Panc1 (cell line): ENCODE measurements at regions not wholly inside any gene's neighbourhood (a gene's known extent, or its start where the extent isn't known, plus 50 kb on each side); places are given as distances from the start of the nearest gene placed in this dataset.

ENCODE experiments used
- CTCF ChIP-seq: fragments of 450-650 bp; IDR thresholded peaks from 2 replicates; pipeline ENCODE4 v1.5.1; 2017; ENCODE audit warnings: mild to moderate bottlenecking
- POLR2AphosphoS5 ChIP-seq: IDR thresholded peaks from 2 replicates; pipeline ENCODE4 v1.6.1; 2012; ENCODE audit warnings: mild to moderate bottlenecking, low read depth, low read length, moderate library complexity
- REST ChIP-seq, 2 experiments: IDR thresholded peaks; 2 replicates each; pipeline ENCODE4 v1.6.1; 2011 to 2012; ENCODE audit warnings: low read depth in 2 of 2, control low read depth in 1 of 2, low read length in 1 of 2, mild to moderate bottlenecking in 1 of 2, moderate library complexity in 1 of 2; ENCODE audit not compliant: insufficient read depth in 1 of 2
- SIN3A ChIP-seq: IDR thresholded peaks from 2 replicates; pipeline ENCODE4 v1.6.1; 2012; ENCODE audit warnings: low read depth, mild to moderate bottlenecking, low read length, moderate library complexity, borderline replicate concordance; ENCODE audit not compliant: insufficient read depth
- TCF7L2 ChIP-seq: IDR thresholded peaks from 2 replicates; pipeline ENCODE4 v1.6.1; 2011; ENCODE audit warnings: mild to moderate bottlenecking, low read depth, low read length, inconsistent platforms

- no peak for TF ChIP-seq CTCF
- TF ChIP-seq TCF7L2 = no peak
- TF ChIP-seq POLR2AphosphoS5 = no peak
- TF ChIP-seq REST (IDR thresholded peaks at IDR 0.05; ENCODE audit: insufficient read depth in 1 of 2, low read depth in 2 of 2, low read length in 1 of 2) = no peak
- TF ChIP-seq SIN3A = no peak
Observed at GRCh38 chr7:85673876-85674275, 487.0 kb upstream of the SEMA3D start.
